ENCODE measurements at regions not wholly inside any gene's neighbourhood (a gene's known extent, or its start where the extent isn't known, plus 50 kb on each side); places are given as distances from the start of the nearest gene placed in this dataset.

- TF ChIP-seq CTCF (IDR thresholded peaks at IDR 0.05; ENCODE audit: low read depth, low read length, poor library complexity, severe bottlenecking) (no peak), EZH2phosphoT487 (IDR thresholded peaks at IDR 0.05; ENCODE audit: borderline replicate concordance, low read length) (no peak)
These were observed 419.7 kb downstream of the CDH10 start for GRCh38 chr5:24225051-24225450.
